PC-9 (cell line): ENCODE measurements at regions not wholly inside any gene's neighbourhood (a gene's known extent, or its start where the extent isn't known, plus 50 kb on each side); places are given as distances from the start of the nearest gene placed in this dataset.

Experiments used
- CTCF ChIP-seq: fragments of 200-600 bp; sonication (generic); conservative IDR thresholded peaks from 2 replicates; pipeline ENCODE4 v1.6.1; 2017; ENCODE audit warnings: mixed run types, antibody characterized with exemption, mild to moderate bottlenecking, moderate library complexity
- EZH2 ChIP-seq: fragments of 200-600 bp; sonication (generic); IDR thresholded peaks from 2 replicates; pipeline ENCODE4 v1.8.0; 2017; ENCODE audit warnings: antibody characterized with exemption, low read depth

GRCh38 chr2:16553226-16553625, 112.4 kb downstream of the CYRIA start:
- TF ChIP-seq CTCF (peak; percentile 81), EZH2 (no peak)
